ENCODE measurements at regions not wholly inside any gene's neighbourhood (a gene's known extent, or its start where the extent isn't known, plus 50 kb on each side); places are given as distances from the start of the nearest gene placed in this dataset.

- H3K27ac ChIP-seq (ENCODE audit: low read depth, low read length) = no peak overlapping the region
- no peak overlapping the region for H3K4me3 ChIP-seq (ENCODE audit: low read depth, low read length)
- no peaks in the 10 kb centered on the region for H3K9me3 ChIP-seq (ENCODE audit: control insufficient read depth, insufficient read depth, low read depth, low read length)
- H3K36me3 ChIP-seq (ENCODE audit: control insufficient read depth, insufficient read depth, low read length) = no peaks in the 10 kb centered on the region
- H3K4me1 ChIP-seq (ENCODE audit: control insufficient read depth, insufficient read depth, low read length) = peaks cover 4% of the 10 kb centered on the region; the same call in 1 of the 2 replicates
- H3K9ac ChIP-seq (ENCODE audit: low read length) = no peak overlapping the region
- no peaks in the 10 kb centered on the region for H3K27me3 ChIP-seq (ENCODE audit: control insufficient read depth, insufficient read depth, low read length)
Measured at GRCh38 chr6:163951326-163951725, 536.8 kb downstream of the QKI start.

GRCh38 chr6:163950159-163950558 lies 535.6 kb downstream of the QKI start:
- Histone ChIP-seq H3K4me1 (ENCODE audit: control insufficient read depth, insufficient read depth, low read length) (peaks cover 15% of the 10 kb centered on the region), H3K9ac (ENCODE audit: low read length) (no peak overlapping the region), H3K36me3 (ENCODE audit: control insufficient read depth, insufficient read depth, low read length) (no peaks in the 10 kb centered on the region), H3K9me3 (ENCODE audit: control insufficient read depth, insufficient read depth, low read depth, low read length) (no peaks in the 10 kb centered on the region), H3K27ac (ENCODE audit: low read depth, low read length) (no peak overlapping the region), H3K27me3 (ENCODE audit: control insufficient read depth, insufficient read depth, low read length) (no peaks in the 10 kb centered on the region), H3K4me3 (ENCODE audit: low read depth, low read length) (no peak overlapping the region)

DNA sequence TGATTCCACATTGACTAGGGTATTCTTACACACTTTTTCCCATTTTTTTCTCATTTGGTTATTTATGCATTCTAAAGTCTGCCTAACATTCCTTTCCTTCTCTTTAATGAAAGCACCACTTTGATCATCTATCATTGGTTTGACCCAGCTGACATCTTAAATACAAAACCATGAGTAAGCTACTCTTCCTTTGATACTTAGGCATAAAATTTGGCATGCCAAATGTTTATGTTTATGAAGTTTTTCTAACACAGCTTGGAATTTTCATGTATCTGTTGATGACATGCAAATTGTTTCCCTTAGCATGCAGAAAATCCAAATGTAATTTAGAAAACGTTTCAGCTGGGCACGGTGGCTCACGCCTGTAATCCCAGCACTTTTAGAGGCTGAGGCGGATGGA lies 534.9 kb downstream of the QKI start:
- no peak overlapping the region for H3K9ac ChIP-seq (ENCODE audit: low read length)

DNA sequence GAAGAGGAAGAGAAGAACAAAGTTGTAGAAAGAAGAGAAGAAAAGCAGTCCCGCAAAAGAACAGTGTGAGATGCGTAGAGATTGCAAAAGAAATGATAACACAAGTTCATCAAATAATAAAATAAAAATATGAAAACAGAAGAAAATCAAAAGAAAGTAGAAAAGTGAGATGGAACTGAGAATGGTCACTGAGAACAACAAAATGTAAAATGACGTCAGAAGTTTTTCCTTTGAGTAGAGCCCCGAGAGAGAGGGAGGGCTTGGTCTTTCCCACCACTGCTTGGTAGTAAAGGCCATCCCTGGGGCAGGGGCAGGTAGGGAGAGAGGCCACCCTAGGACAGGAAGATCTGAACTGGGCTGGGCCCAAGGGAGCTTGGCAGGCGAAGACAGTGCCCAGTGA lies 533.7 kb downstream of the QKI start:
- H3K4me3 ChIP-seq (ENCODE audit: low read depth, low read length) = no peak overlapping the region
- H3K27me3 ChIP-seq (ENCODE audit: control insufficient read depth, insufficient read depth, low read length) = no peaks in the 10 kb centered on the region
- no peak overlapping the region for H3K27ac ChIP-seq (ENCODE audit: low read depth, low read length)
- no peaks in the 10 kb centered on the region for H3K9me3 ChIP-seq (ENCODE audit: control insufficient read depth, insufficient read depth, low read depth, low read length)
- no peak overlapping the region for H3K9ac ChIP-seq (ENCODE audit: low read length)
- H3K4me1 ChIP-seq (ENCODE audit: control insufficient read depth, insufficient read depth, low read length) = peaks cover 28% of the 10 kb centered on the region
- no peaks in the 10 kb centered on the region for H3K36me3 ChIP-seq (ENCODE audit: control insufficient read depth, insufficient read depth, low read length)

More for the DNA sequence above, 534.9 kb downstream of the QKI start:
- no peaks in the 10 kb centered on the region for H3K27me3 ChIP-seq (ENCODE audit: control insufficient read depth, insufficient read depth, low read length)
- no peaks in the 10 kb centered on the region for H3K36me3 ChIP-seq (ENCODE audit: control insufficient read depth, insufficient read depth, low read length)
- H3K27ac ChIP-seq (ENCODE audit: low read depth, low read length) = no peak overlapping the region
- H3K9me3 ChIP-seq (ENCODE audit: control insufficient read depth, insufficient read depth, low read depth, low read length) = no peaks in the 10 kb centered on the region
- H3K4me1 ChIP-seq (ENCODE audit: control insufficient read depth, insufficient read depth, low read length) = peaks cover 23% of the 10 kb centered on the region
- H3K4me3 ChIP-seq (ENCODE audit: low read depth, low read length) = no peak overlapping the region

DNA sequence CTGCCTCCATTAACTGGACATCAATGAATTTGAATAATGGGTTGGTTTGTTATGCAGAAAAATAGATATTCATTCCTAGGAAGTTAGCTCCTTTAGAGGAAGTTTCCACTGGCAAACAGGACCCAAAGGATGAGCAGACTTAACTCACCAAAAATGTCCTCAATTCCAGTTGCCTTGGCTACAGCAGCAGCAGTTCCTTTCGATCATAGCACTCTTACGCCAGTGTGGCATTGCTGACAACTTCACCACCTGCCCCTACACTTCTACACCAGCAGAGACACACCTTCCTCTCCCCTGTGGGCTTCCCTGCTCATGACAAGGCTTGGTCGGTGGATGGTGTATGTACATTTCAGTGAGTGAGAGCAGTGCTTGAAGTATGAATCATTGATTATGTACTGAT lies 532.8 kb downstream of the QKI start:
- no peaks in the 10 kb centered on the region for H3K36me3 ChIP-seq (ENCODE audit: control insufficient read depth, insufficient read depth, low read length)
- no peaks in the 10 kb centered on the region for H3K9me3 ChIP-seq (ENCODE audit: control insufficient read depth, insufficient read depth, low read depth, low read length)
- H3K4me3 ChIP-seq (ENCODE audit: low read depth, low read length) = no peak overlapping the region
- no peak overlapping the region for H3K9ac ChIP-seq (ENCODE audit: low read length)
- H3K27ac ChIP-seq (ENCODE audit: low read depth, low read length) = no peak overlapping the region
- peaks cover 34% of the 10 kb centered on the region for H3K4me1 ChIP-seq (ENCODE audit: control insufficient read depth, insufficient read depth, low read length)
- H3K27me3 ChIP-seq (ENCODE audit: control insufficient read depth, insufficient read depth, low read length) = no peaks in the 10 kb centered on the region

GRCh38 chr6:163946437-163946836 lies 531.9 kb downstream of the QKI start:
- Histone ChIP-seq H3K36me3 (ENCODE audit: control insufficient read depth, insufficient read depth, low read length) (no peaks in the 10 kb centered on the region), H3K4me3 (ENCODE audit: low read depth, low read length) (no peak overlapping the region), H3K4me1 (ENCODE audit: control insufficient read depth, insufficient read depth, low read length) (peaks cover 42% of the 10 kb centered on the region), H3K9me3 (ENCODE audit: control insufficient read depth, insufficient read depth, low read depth, low read length) (no peaks in the 10 kb centered on the region), H3K27ac (ENCODE audit: low read depth, low read length) (no peak overlapping the region), H3K9ac (ENCODE audit: low read length) (no peak overlapping the region), H3K27me3 (ENCODE audit: control insufficient read depth, insufficient read depth, low read length) (no peaks in the 10 kb centered on the region)

DNA sequence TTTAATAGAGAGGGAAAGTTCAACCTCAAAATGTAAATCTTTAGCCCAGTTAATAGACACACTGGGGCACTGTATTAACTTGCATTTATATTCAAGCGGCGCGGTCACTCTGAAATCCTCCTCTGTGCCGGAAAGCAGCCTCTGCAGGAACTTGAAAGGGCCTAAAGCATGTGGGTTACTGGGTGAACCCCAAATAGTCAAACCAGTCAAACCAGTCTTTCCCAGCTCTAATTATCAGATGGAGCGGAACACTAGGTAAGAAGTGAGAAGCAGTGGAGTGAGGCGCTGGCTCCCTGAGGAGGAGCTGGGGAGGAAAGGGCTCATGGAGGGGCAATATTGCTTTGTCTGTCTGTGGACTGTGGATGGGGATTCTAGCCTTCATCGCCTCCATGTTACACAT lies 531.3 kb downstream of the QKI start:
- no peaks in the 10 kb centered on the region for H3K27me3 ChIP-seq (ENCODE audit: control insufficient read depth, insufficient read depth, low read length)
- peaks cover 49% of the 10 kb centered on the region for H3K4me1 ChIP-seq (ENCODE audit: control insufficient read depth, insufficient read depth, low read length)
- no peaks in the 10 kb centered on the region for H3K36me3 ChIP-seq (ENCODE audit: control insufficient read depth, insufficient read depth, low read length)
- no peak overlapping the region for H3K27ac ChIP-seq (ENCODE audit: low read depth, low read length)
- no peak overlapping the region for H3K4me3 ChIP-seq (ENCODE audit: low read depth, low read length)
- no peak overlapping the region for H3K9ac ChIP-seq (ENCODE audit: low read length)
- H3K9me3 ChIP-seq (ENCODE audit: control insufficient read depth, insufficient read depth, low read depth, low read length) = no peaks in the 10 kb centered on the region

DNA sequence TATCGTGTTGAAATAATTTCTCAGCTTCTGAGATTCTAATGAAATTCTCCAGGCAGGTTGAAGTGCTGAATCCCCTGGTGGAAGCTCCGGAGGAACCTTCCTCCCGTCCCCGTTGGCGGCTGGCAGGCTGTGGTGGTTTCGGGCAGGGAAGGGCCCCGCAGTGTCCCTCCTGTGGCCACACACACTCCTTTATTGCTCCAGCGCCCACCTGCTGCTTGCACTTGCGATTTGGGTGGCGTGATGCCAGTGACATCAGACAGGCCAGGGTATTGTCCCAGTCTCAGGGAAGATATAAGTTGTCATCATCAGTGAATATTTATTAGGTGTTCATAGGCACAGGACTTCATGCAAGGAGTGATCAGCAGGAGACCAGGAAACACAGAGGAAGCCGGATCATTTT lies 530.4 kb downstream of the QKI start:
- Histone ChIP-seq H3K4me3 (ENCODE audit: low read depth, low read length) (no peak overlapping the region), H3K9ac (ENCODE audit: low read length) (no peak overlapping the region), H3K27me3 (ENCODE audit: control insufficient read depth, insufficient read depth, low read length) (no peaks in the 10 kb centered on the region), H3K9me3 (ENCODE audit: control insufficient read depth, insufficient read depth, low read depth, low read length) (no peaks in the 10 kb centered on the region), H3K4me1 (ENCODE audit: control insufficient read depth, insufficient read depth, low read length) (peaks cover 54% of the 10 kb centered on the region), H3K27ac (ENCODE audit: low read depth, low read length) (no peak overlapping the region), H3K36me3 (ENCODE audit: control insufficient read depth, insufficient read depth, low read length) (no peaks in the 10 kb centered on the region)

DNA sequence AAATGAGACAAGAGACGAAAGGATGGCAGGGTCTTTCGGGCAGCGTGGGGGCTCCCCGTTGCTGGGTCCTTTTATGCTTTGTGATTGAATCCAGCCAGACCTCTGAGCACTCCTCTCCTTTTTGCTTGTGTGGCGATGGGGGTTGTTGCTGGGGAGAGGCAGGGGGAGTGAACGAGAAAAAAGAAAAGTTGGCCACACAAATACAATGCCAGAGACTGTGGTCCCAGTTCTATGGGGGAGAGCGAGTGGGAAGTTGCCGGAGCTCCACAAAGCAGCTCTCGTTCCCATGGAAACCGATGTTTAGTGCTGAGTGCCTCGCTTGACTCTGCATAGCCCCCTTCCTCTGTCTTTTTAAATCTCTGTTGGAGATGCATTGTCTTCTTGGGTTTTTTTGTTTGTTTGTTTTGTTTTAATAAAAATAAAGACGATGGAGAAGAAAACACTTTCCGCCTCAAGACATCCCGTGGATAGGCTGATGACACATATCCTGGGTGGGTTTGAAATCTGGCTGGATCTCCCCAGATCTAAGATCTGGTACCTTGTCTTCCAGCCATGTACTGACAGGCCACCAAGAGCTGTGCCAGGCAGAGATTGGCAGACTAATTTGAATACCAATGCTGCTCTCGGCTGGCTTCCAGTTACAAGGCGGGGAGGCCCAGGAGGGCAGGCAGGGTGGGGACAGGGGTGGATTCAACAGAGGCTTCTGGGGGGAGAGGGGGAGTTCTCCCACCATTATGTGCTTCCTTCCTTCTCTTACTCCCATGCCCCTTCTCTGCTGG lies 529.3 kb downstream of the QKI start:
- H3K9me3 ChIP-seq (ENCODE audit: control insufficient read depth, insufficient read depth, low read depth, low read length) = no peaks in the 10 kb centered on the region
- H3K9ac ChIP-seq (ENCODE audit: low read length) = peak overlapping the region; percentile 20
- H3K27ac ChIP-seq (ENCODE audit: low read depth, low read length) = peak overlapping the region; percentile 7; the same call in 1 of the 2 replicates
- H3K27me3 ChIP-seq (ENCODE audit: control insufficient read depth, insufficient read depth, low read length) = no peaks in the 10 kb centered on the region
- no peaks in the 10 kb centered on the region for H3K36me3 ChIP-seq (ENCODE audit: control insufficient read depth, insufficient read depth, low read length)
- H3K4me3 ChIP-seq (ENCODE audit: low read depth, low read length) = peak overlapping the region; percentile 36
- peaks cover 54% of the 10 kb centered on the region for H3K4me1 ChIP-seq (ENCODE audit: control insufficient read depth, insufficient read depth, low read length)

- no peak overlapping the region for H3K9ac ChIP-seq (ENCODE audit: low read length)
- no peaks in the 10 kb centered on the region for H3K36me3 ChIP-seq (ENCODE audit: control insufficient read depth, insufficient read depth, low read length)
- H3K27ac ChIP-seq (ENCODE audit: low read depth, low read length) = no peak overlapping the region
- no peaks in the 10 kb centered on the region for H3K9me3 ChIP-seq (ENCODE audit: control insufficient read depth, insufficient read depth, low read depth, low read length)
- H3K4me3 ChIP-seq (ENCODE audit: low read depth, low read length) = no peak overlapping the region
- peaks cover 54% of the 10 kb centered on the region for H3K4me1 ChIP-seq (ENCODE audit: control insufficient read depth, insufficient read depth, low read length)
- H3K27me3 ChIP-seq (ENCODE audit: control insufficient read depth, insufficient read depth, low read length) = no peaks in the 10 kb centered on the region
Measured at GRCh38 chr6:163942790-163943189, 528.3 kb downstream of the QKI start.

GRCh38 chr6:163941624-163941976 lies 527.1 kb downstream of the QKI start:
- Histone ChIP-seq H3K9me3 (ENCODE audit: control insufficient read depth, insufficient read depth, low read depth, low read length) (peaks cover 4% of the 10 kb centered on the region), H3K9ac (ENCODE audit: low read length) (no peak overlapping the region), H3K36me3 (ENCODE audit: control insufficient read depth, insufficient read depth, low read length) (no peaks in the 10 kb centered on the region), H3K4me3 (ENCODE audit: low read depth, low read length) (no peak overlapping the region), H3K27me3 (ENCODE audit: control insufficient read depth, insufficient read depth, low read length) (no peaks in the 10 kb centered on the region), H3K27ac (ENCODE audit: low read depth, low read length) (no peak overlapping the region), H3K4me1 (ENCODE audit: control insufficient read depth, insufficient read depth, low read length) (peaks cover 54% of the 10 kb centered on the region)
